Type B pancreatic cell (in vitro differentiated cells): ENCODE measurements at regions not wholly inside any gene's neighbourhood (a gene's known extent, or its start where the extent isn't known, plus 50 kb on each side); places are given as distances from the start of the nearest gene placed in this dataset.

Experiments
- DNase-seq: peaks from one replicate; pipeline ENCODE4 v3.0.0; 2021; ENCODE audit warnings: mixed read lengths; ENCODE audit not compliant: unreplicated experiment; ENCODE audit errors: extremely low spot score
- H3K27ac Mint-ChIP-seq: 2 replicates; pipeline ENCODE4 v1.8.0; 2021; ENCODE audit warnings: mild to moderate bottlenecking, mixed read lengths
- H3K27me3 Mint-ChIP-seq: 2 replicates; pipeline ENCODE4 v1.8.0; 2021; ENCODE audit warnings: mixed read lengths
- H3K36me3 Mint-ChIP-seq: 2 replicates; pipeline ENCODE4 v1.8.0; 2021; ENCODE audit warnings: mixed read lengths
- H3K4me1 Mint-ChIP-seq: one replicate; pipeline ENCODE4 v1.8.0; 2021; ENCODE audit warnings: mixed read lengths; ENCODE audit not compliant: unreplicated experiment
- H3K4me3 Mint-ChIP-seq: 2 replicates; pipeline ENCODE4 v1.8.0; 2021; ENCODE audit warnings: mild to moderate bottlenecking, mixed read lengths
- H3K9me3 Mint-ChIP-seq: 2 replicates; pipeline ENCODE4 v1.8.0; 2021; ENCODE audit warnings: mixed read lengths
- TF ChIP-seq, protein P1 (sequence below): fragments of 200-600 bp; sonication (generic); conservative IDR thresholded peaks from 2 replicates; pipeline ENCODE4 v1.5.0; 2021; ENCODE audit warnings: antibody characterized with exemption, mild to moderate bottlenecking

DNA sequence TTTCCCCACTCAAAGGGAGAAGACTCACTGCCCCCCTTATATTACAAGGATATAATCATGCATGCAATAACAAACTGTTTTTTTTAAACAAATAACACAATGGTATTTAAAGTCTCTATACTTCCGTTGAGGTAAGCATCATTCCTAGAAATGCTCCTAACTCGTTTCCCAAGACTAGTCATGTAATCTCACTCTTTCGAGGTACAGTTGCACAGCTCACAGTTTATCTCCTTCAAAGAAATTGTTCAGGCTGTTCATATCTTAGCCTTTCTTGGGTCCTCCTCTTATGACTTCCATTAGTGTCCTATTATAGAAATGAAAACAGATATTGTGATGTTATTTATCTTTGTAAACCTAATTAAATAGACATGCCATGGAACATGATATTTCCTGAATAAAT lies 705.0 kb downstream of the KCNT2 start:
- TF ChIP-seq, protein P1, sequence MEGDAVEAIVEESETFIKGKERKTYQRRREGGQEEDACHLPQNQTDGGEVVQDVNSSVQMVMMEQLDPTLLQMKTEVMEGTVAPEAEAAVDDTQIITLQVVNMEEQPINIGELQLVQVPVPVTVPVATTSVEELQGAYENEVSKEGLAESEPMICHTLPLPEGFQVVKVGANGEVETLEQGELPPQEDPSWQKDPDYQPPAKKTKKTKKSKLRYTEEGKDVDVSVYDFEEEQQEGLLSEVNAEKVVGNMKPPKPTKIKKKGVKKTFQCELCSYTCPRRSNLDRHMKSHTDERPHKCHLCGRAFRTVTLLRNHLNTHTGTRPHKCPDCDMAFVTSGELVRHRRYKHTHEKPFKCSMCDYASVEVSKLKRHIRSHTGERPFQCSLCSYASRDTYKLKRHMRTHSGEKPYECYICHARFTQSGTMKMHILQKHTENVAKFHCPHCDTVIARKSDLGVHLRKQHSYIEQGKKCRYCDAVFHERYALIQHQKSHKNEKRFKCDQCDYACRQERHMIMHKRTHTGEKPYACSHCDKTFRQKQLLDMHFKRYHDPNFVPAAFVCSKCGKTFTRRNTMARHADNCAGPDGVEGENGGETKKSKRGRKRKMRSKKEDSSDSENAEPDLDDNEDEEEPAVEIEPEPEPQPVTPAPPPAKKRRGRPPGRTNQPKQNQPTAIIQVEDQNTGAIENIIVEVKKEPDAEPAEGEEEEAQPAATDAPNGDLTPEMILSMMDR = no peak
- Mint-ChIP-seq H3K4me3 (no peak overlapping the region), H3K27me3 (no peaks in the 10 kb centered on the region), H3K9me3 (no peaks in the 10 kb centered on the region), H3K36me3 (no peaks in the 10 kb centered on the region), H3K27ac (no peak overlapping the region), H3K4me1 (no peaks in the 10 kb centered on the region)
- DNase-seq = no peak

DNA sequence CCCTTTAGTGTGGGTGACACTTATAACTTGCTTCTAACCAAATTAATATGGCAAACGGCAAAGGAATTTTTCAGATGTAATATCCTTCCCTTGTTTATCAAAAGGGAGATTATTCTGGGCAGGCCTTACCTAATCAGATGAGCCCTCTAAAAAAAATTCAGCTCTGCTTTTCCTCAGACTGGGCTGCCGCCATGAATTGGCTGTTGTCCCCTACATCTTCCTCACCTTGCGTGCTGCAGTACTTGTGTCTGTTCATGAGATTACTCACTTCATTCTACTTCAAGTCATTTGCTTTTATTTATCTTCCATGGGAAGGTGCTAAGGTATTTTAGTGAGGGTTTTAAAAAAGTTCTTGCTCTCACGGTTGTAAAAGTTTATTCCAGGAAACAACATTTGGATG lies 705.5 kb downstream of the KCNT2 start:
- Mint-ChIP-seq H3K27ac (no peak overlapping the region), H3K9me3 (no peaks in the 10 kb centered on the region), H3K4me1 (no peaks in the 10 kb centered on the region), H3K4me3 (no peak overlapping the region), H3K36me3 (no peaks in the 10 kb centered on the region), H3K27me3 (no peaks in the 10 kb centered on the region)
- DNase-seq = no peak
- TF ChIP-seq, protein P1 = no peak

DNA sequence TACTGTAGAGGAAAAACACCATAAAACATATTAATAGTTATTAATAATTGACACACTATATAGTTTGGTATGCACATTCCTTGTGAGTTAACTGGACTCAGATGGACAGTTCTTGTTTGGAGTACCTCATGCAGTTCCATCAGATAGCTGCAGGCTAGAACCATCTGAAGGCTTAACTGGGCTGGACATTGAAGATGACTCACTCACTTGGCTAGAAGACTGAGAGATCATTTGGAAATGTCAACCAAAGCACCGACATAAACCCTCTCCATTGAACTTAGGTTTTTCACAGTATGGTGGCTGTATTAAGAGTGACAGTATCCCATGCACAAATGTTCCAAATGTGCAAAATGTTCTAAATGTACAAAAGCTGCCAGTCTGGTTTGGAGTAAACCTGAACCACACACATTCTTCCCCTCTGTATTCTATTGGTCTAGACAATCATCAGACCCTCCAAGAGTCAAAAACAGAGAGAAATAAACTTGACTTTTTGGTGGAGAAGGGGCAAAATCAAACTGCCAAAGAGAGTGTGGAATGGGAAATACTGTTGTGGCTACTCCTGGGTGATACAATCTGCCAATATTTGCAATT lies 708.4 kb downstream of the KCNT2 start:
- no peak for DNase-seq
- no peaks in the 10 kb centered on the region for H3K4me1 Mint-ChIP-seq
- H3K9me3 Mint-ChIP-seq = no peaks in the 10 kb centered on the region
- TF ChIP-seq, protein P1 = no peak
- no peaks in the 10 kb centered on the region for H3K36me3 Mint-ChIP-seq
- H3K27ac Mint-ChIP-seq = no peak overlapping the region
- no peak overlapping the region for H3K4me3 Mint-ChIP-seq
- no peaks in the 10 kb centered on the region for H3K27me3 Mint-ChIP-seq

DNA sequence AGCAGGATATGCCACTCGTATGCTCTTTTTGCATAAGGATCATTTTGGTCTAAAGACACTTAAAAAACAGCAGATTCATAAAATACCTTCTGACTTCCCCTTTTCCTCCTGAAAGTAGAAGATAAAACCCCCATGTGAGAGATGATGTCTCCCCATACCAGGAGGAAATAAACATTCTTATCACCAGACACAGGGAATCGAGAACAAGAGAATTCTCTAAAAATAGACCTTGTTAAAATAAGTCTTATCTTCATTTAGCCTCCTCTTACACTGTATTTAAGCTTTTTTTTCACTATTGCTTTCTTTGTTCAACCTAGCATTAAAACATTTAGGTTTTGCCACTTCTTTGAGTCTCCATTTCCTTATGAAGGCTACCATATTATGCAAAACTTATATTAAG lies 709.3 kb downstream of the KCNT2 start:
- no peak for DNase-seq
- Mint-ChIP-seq H3K4me1 (no peaks in the 10 kb centered on the region), H3K27ac (no peak overlapping the region), H3K27me3 (no peaks in the 10 kb centered on the region), H3K36me3 (no peaks in the 10 kb centered on the region), H3K4me3 (no peak overlapping the region), H3K9me3 (no peaks in the 10 kb centered on the region)
- TF ChIP-seq, protein P1 = no peak

DNA sequence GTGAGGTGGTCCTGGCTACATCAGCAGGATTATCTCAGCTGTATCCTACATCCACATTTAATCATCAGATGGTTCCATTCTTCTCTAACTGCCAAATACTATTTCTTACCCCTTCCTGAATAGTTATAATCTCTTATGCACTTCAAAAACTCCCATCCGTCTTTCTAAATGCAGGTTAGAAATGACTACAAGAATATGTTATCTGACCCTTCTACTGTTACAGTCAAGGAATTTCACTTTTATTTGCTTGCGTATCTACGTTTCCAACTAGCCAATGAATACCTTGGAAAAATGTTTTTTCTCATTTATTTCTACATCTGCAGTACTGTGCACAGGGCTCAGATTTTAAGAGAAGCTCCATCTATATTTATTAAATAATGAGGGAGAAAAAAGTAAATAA lies 709.9 kb downstream of the KCNT2 start:
- peaks cover 3% of the 10 kb centered on the region for H3K9me3 Mint-ChIP-seq
- H3K4me1 Mint-ChIP-seq = no peaks in the 10 kb centered on the region
- TF ChIP-seq, protein P1 = no peak
- no peak overlapping the region for H3K4me3 Mint-ChIP-seq
- H3K36me3 Mint-ChIP-seq = no peaks in the 10 kb centered on the region
- no peak overlapping the region for H3K27ac Mint-ChIP-seq
- DNase-seq = no peak
- H3K27me3 Mint-ChIP-seq = no peaks in the 10 kb centered on the region

DNA sequence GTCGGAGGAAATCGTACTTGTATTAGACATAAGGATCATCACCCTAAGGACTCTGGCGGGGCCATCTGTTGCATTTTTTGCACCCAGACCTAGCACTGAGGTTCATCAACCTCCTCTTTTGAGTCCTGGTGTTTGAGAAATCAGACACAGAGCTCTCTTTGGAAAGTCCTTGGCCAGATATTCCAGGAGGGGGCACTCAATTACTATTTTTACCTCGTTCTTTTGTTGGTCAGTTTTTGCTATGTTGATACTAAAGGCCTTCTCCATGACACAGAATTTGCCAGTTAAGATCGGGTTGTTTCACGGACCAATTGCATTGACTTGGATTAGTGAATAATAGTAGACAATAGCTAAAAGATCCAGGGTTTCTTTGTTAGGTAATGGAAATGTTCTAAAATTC lies 711.2 kb downstream of the KCNT2 start:
- no peak overlapping the region for H3K27ac Mint-ChIP-seq
- no peaks in the 10 kb centered on the region for H3K27me3 Mint-ChIP-seq
- no peak overlapping the region for H3K4me3 Mint-ChIP-seq
- no peaks in the 10 kb centered on the region for H3K4me1 Mint-ChIP-seq
- no peak for DNase-seq
- TF ChIP-seq, protein P1 = no peak
- H3K9me3 Mint-ChIP-seq = peaks cover 3% of the 10 kb centered on the region
- no peaks in the 10 kb centered on the region for H3K36me3 Mint-ChIP-seq
